ENCODE measurements at regions not wholly inside any gene's neighbourhood (a gene's known extent, or its start where the extent isn't known, plus 50 kb on each side); places are given as distances from the start of the nearest gene placed in this dataset.
"Not testable (repeated sequence)": the region's sequence is repeated elsewhere in the genome, so short reads cannot be mapped to it uniquely, and the experiment has no call there.

GRCh38 chr2:36302911-36303310 is 52.7 kb upstream of the CRIM1 start:
- no peak for DNase-seq (ENCODE audit: low spot score)

DNA sequence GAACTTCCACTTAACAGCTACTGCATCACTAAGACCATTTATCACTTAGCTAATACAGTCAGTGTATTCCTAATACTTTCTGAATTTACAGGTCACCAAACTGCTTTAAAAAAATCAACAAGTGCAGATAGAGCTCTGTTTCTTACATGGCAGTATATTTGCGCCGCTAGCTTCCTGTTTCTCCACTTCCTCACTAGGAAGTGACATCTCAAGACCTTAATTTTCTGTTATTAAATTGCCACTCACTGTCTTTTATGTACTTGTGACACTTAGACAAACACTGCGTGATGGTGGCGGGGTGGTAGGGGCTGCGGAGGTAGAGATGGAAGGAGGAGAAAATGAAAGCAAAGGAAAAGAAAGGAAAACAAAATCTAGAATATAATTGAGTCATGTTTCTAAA is 53.7 kb upstream of the CRIM1 start:
- no peak for DNase-seq (ENCODE audit: low spot score)

DNA sequence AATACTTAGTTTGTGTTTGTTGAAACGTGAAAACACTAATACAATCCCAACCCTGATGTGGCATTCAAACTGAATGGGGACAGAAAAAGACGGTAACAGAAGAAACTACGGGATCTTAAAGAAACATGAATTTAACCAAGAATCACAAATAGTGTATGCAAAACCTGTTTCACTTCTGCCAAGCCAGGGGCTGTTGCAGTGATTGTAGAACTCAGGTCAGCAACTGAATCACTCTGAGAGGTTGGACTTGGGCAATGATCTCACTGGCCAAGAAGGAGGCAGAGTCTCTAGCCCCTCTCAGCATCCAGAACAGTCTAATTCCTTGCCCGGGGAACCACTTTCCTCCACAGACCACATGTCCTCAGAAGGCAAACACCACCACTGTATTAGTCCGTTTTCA is 54.9 kb upstream of the CRIM1 start:
- DNase-seq (ENCODE audit: low spot score) = no peak

GRCh38 chr2:36296798-36297197 is 58.8 kb upstream of the CRIM1 start:
- no peak for DNase-seq (ENCODE audit: low spot score)

DNA sequence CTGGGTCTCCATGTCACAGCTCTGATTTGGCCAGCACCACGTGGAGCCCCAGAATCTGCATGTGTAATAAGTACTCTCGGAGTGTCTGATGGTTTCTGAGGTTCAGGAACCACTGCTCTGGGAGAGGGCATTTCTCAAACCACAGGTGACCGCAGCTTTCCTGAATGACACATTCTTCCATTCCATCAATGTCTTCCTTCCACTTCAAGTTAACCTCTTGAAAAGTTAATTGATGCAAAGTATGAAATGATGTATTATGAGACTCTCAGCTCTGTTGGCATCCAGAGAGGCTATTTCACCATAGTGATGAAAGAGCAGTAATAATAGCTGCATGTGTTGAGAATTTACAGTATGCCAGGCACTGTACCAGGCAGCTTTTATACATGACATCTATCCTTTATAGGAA is 61.3 kb upstream of the CRIM1 start:
- no peak for DNase-seq (ENCODE audit: low spot score)

GRCh38 chr2:36290306-36290856 is 65.2 kb upstream of the CRIM1 start:
- DNase-seq (ENCODE audit: low spot score) = peak; percentile 60

DNA sequence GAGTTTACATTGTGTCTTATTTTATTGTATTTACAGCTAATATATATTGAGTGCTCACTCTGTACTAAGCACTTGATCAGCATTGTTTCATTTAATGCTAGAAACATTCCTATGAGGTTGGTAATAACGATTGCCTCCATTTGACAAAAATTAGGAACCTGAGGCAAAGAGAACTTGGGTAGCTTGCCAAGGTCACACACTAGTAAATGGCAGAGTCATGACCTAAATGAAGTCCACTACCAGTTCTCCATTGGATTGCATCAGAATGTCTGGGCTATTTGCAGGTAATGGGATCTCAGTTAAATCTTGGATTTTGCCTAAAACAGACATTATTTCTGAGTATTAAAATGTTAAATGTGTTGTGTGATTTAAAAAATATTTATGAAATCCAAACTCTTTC is 65.8 kb upstream of the CRIM1 start:
- no peak for DNase-seq (ENCODE audit: low spot score)

DNA sequence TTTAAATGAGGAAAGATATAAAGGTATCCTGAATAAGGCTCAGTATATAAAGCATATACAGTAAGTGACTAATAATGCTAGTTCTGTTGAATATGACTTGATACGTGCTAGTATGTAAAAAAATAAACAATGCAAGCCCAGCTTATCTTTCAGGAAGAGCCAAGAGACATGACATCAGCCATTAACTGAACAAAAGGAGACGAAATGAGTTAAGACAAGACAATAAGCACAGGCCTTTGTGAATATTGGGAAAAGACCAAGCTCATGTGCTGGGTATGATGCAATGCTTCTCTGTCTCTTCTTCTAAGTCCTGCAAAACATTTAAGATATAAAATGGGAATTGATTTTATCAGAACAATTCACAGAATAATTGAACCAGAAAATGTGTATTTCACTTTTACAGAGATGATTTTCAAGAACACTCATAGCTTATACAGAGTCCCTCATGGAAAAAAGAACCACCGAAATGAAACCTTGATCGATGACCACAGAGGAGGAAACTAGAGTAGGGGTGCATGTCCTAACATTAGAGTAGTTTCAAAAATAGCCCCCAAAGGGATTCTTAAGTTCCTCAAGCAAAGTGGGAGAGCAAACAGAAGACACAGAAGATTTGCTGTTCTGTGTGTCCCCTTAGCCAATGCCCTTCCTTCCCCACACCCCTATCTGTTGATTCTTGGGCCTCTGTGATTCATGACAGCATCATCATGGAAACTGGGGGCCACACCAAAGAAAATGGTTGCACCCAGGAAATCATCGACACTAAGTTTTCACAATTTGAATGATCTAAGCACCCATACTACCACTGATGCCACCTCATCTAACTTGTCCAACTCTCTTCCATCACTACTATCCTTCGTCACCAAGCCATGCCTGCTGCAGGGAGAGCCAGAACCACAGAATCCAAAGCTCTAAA is 68.0 kb upstream of the CRIM1 start:
- DNase-seq (ENCODE audit: low spot score) = no peak

- DNase-seq (ENCODE audit: low spot score) = not testable (repeated sequence)
Observed at GRCh38 chr2:36279506-36279905, 76.1 kb upstream of the CRIM1 start.

DNA sequence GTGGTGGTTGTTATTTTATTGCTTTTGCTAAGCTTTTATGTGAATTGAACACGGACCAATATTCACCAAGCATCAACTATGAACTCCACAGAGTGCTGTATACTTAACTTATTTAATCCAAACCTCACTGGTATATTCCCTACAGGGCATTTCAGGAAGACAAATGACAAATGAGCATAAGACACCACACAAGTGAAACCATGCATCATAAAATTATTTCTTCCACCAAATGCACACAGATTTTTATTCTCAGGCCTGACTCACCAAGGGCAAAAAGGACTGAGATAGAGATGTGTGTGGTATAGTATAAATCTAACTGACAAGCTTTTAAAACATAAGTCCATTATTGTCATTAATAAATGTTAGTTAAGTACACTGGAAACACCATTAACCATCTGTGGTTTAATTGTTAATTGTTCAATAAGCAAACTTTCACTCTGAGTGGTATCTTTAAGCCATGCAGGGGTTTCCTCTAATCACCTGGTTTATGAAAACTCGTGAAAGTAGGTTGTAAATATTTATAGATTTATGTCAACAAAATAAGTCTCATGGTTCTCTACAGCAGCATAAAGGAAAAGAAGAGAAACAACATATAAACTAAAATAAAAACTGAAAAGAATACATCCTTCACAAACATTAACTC is 77.6 kb upstream of the CRIM1 start:
- no peak for DNase-seq (ENCODE audit: low spot score)

DNA sequence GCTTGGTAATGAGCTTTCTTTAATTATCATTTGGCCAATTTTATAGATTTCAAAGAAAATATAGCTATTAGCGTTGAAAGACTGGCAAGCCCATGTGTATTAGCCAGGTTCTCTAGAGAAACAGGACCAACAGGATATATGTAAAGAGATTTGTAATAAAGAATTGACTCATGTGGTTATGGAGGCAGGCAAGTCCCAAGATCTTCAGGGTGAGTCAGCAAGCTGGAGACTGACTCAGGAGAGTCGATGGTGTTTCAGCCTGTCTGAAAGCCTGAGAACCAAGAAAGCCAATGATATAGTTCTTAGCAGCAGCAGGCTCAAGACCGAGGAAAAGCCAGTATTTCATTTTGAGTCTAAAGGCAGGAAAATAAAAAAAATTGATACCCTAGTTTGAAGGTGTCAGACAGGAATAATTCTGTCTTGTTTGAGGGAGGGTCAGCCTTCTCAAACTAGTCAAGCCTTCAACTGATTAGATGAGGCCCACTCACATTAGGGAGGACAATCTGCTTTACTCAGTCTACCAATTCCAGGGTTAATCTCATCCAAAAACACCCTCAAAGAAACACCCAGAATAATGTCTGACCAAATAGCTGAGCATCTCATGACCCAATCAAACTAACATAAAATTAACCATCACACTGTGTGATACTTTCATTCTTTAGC is 78.3 kb upstream of the CRIM1 start:
- peak; percentile 32 for DNase-seq (ENCODE audit: low spot score)

- no peak for DNase-seq (ENCODE audit: low spot score)
Observed at GRCh38 chr2:36271266-36271665, 84.3 kb upstream of the CRIM1 start.

DNA sequence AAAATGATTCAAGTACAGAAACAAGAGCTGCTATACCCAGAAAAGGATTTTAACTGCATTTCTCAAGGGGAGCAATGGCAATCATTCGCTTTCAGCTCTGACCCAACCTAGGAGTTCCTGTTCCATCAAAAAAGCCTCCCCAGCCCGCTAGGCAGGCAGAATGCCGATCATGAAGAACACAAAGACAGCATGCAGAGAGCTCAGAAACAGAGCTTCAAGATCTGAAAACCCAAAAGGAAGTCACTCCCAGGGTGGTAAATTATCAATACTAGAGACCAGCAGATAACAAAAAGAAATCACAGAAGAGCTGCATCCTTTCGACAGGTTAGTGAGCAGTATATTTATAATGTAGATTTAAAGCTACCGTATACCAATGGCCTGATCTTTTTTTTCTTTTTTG is 84.8 kb upstream of the CRIM1 start:
- DNase-seq (ENCODE audit: low spot score) = no peak

- no peak for DNase-seq (ENCODE audit: low spot score)
Observed at GRCh38 chr2:36267194-36267593, 88.4 kb upstream of the CRIM1 start.

GRCh38 chr2:36266536-36267121 is 88.9 kb upstream of the CRIM1 start:
- no peak for DNase-seq (ENCODE audit: low spot score)

DNA sequence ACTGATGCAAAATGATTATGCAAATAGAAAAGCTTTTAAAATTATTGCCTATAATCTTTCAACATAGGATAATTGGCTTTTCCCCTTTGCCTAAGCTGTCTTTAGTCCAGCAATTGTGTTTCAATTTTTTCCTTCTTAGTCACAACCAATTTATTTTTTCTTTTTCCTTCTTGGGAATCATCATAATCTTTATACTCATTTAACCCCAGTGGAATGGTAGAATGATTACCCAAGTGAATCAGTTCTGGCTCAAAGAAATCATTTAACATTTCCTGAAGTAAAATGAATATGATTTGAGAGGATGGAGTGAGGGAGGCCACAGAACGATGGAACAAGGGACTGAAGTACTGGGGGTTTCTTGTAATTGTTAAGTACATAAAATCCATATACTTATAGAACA is 93.0 kb upstream of the CRIM1 start:
- DNase-seq (ENCODE audit: low spot score) = no peak

GRCh38 chr2:36255863-36256262 is 99.7 kb upstream of the CRIM1 start:
- DNase-seq (ENCODE audit: low spot score) = no peak

DNA sequence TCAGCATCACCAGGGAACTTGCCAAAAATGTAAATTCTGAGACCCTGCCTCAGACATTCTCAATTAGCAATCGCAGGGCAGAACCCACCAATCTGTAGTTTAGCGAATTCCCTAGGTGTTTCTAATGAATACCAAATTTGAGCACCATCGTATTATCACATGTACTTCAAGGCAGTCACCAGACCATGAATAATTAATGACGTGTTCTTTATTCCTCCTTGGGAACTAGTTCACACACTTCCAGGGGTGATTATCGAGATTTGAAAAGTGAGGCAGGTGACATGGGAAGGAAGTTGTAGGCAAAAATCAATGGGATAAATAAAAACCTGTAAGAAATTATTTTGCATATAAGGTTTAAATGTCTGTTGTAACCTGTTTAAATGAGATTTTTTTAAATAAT is 102.5 kb upstream of the CRIM1 start:
- DNase-seq (ENCODE audit: low spot score) = no peak

DNA sequence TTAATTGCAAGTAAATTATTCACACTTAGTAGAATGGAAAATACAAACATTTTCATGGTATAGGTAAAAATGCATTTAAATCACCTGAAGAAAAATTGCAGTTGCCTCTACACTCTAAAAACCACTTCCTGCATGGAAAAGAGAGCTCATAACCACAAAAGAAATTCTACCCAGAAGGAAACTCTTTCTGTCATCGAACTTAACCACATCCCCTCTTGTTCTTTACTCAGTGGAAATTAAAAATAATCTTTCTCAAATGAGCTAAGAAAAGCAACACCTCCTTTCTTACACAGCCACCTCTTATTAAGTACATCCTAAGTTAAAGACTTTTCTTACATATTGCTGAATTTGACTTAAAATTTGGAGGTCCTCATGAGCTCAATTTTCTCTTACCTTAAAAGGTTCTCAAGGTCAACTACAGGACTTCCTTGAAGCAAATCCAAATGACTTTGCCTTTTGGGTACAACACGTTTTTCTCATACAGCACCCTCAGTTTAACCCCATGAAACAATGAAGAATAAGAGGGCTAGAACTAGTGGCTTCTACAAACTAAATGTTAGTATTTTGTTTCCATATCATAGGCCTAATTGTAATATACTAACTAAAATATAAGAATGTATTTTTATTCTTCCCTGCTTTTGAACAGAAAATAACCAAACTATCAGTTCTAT is 109.1 kb upstream of the CRIM1 start:
- no peak for DNase-seq (ENCODE audit: low spot score)

- DNase-seq (ENCODE audit: low spot score) = no peak
Observed at GRCh38 chr2:36245651-36246050, 109.9 kb upstream of the CRIM1 start.

- no peak for DNase-seq (ENCODE audit: low spot score)
Observed at GRCh38 chr2:36238106-36238505, 117.5 kb upstream of the CRIM1 start.

GRCh38 chr2:36235882-36236281 is 119.7 kb upstream of the CRIM1 start:
- DNase-seq (ENCODE audit: low spot score) = no peak

Data from AG20443 (cell line).